GM12878 (cell line): ENCODE measurements at regions not wholly inside any gene's neighbourhood (a gene's known extent, or its start where the extent isn't known, plus 50 kb on each side); places are given as distances from the start of the nearest gene placed in this dataset.

Experiments used
- BACH1 ChIP-seq: fragments of 450-650 bp; IDR thresholded peaks from 2 replicates; pipeline ENCODE4 v1.6.1; 2017; ENCODE audit warnings: mild to moderate bottlenecking, borderline replicate concordance
- BCLAF1 ChIP-seq: fragments of 450-650 bp; IDR thresholded peaks from 2 replicates; pipeline ENCODE4 v1.6.1; 2017; ENCODE audit warnings: antibody characterized with exemption, mild to moderate bottlenecking, moderate library complexity
- DPF2 ChIP-seq: fragments of 450-650 bp; IDR thresholded peaks from 2 replicates; pipeline ENCODE4 v1.6.1; 2017; ENCODE audit warnings: mild to moderate bottlenecking
- E2F8 ChIP-seq: fragments of 450-650 bp; IDR thresholded peaks from 2 replicates; pipeline ENCODE4 v1.6.1; 2018; ENCODE audit warnings: mild to moderate bottlenecking, low read depth, moderate library complexity; ENCODE audit not compliant: partially characterized antibody
- IKZF2 ChIP-seq, 2 experiments: fragments of 450-650 bp; IDR thresholded peaks; 2 replicates each; pipeline ENCODE4 v1.6.1; 2017; ENCODE audit warnings: mild to moderate bottlenecking in 2 of 2, moderate library complexity in 2 of 2
- NRF1 ChIP-seq: conservative IDR thresholded peaks from 2 replicates; pipeline ENCODE4 v1.6.1; 2011; ENCODE audit warnings: mild to moderate bottlenecking, low read depth, low read length, improper control_type of control experiment
- PAX8 ChIP-seq: fragments of 450-650 bp; IDR thresholded peaks from 2 replicates; pipeline ENCODE4 v1.6.1; 2017; ENCODE audit warnings: mild to moderate bottlenecking, moderate library complexity
- RBBP5 ChIP-seq: fragments of 200-600 bp; sonication (generic); conservative IDR thresholded peaks from 2 replicates; pipeline ENCODE4 v1.6.1; 2016
- ZNF207 ChIP-seq: fragments of 450-650 bp; IDR thresholded peaks from 2 replicates; pipeline ENCODE4 v1.6.1; 2014; ENCODE audit warnings: antibody characterized with exemption, mild to moderate bottlenecking, borderline replicate concordance
- TF ChIP-seq, protein P1 (sequence below): fragments of 450-650 bp; IDR thresholded peaks from 2 replicates; pipeline ENCODE4 v1.6.1; 2016; ENCODE audit warnings: mild to moderate bottlenecking, moderate library complexity, borderline replicate concordance
- TF ChIP-seq, protein P2 (sequence below): IDR thresholded peaks from 2 replicates; pipeline ENCODE4 v1.6.1; 2012; ENCODE audit warnings: low read depth, low read length, improper control_type of control experiment

GRCh38 chr7:16025696-16026095 lies 339.2 kb upstream of the MEOX2 start (continued):
- no peak for TF ChIP-seq E2F8
- TF ChIP-seq IKZF2 (IDR thresholded peaks at IDR 0.05): no peak
- TF ChIP-seq, protein P1, sequence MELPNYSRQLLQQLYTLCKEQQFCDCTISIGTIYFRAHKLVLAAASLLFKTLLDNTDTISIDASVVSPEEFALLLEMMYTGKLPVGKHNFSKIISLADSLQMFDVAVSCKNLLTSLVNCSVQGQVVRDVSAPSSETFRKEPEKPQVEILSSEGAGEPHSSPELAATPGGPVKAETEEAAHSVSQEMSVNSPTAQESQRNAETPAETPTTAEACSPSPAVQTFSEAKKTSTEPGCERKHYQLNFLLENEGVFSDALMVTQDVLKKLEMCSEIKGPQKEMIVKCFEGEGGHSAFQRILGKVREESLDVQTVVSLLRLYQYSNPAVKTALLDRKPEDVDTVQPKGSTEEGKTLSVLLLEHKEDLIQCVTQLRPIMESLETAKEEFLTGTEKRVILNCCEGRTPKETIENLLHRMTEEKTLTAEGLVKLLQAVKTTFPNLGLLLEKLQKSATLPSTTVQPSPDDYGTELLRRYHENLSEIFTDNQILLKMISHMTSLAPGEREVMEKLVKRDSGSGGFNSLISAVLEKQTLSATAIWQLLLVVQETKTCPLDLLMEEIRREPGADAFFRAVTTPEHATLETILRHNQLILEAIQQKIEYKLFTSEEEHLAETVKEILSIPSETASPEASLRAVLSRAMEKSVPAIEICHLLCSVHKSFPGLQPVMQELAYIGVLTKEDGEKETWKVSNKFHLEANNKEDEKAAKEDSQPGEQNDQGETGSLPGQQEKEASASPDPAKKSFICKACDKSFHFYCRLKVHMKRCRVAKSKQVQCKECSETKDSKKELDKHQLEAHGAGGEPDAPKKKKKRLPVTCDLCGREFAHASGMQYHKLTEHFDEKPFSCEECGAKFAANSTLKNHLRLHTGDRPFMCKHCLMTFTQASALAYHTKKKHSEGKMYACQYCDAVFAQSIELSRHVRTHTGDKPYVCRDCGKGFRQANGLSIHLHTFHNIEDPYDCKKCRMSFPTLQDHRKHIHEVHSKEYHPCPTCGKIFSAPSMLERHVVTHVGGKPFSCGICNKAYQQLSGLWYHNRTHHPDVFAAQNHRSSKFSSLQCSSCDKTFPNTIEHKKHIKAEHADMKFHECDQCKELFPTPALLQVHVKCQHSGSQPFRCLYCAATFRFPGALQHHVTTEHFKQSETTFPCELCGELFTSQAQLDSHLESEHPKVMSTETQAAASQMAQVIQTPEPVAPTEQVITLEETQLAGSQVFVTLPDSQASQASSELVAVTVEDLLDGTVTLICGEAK: no peak
- TF ChIP-seq BCLAF1: no peak
- TF ChIP-seq, protein P2, sequence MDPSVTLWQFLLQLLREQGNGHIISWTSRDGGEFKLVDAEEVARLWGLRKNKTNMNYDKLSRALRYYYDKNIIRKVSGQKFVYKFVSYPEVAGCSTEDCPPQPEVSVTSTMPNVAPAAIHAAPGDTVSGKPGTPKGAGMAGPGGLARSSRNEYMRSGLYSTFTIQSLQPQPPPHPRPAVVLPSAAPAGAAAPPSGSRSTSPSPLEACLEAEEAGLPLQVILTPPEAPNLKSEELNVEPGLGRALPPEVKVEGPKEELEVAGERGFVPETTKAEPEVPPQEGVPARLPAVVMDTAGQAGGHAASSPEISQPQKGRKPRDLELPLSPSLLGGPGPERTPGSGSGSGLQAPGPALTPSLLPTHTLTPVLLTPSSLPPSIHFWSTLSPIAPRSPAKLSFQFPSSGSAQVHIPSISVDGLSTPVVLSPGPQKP: no peak
- no peak for TF ChIP-seq NRF1
- TF ChIP-seq ZNF207: no peak
- no peak for TF ChIP-seq RBBP5
- no peak for TF ChIP-seq DPF2
- no peak for TF ChIP-seq PAX8
- TF ChIP-seq BACH1: no peak
